Lower leg skin (tissue), 4 donors: ENCODE measurements at regions not wholly inside any gene's neighbourhood (a gene's known extent, or its start where the extent isn't known, plus 50 kb on each side); places are given as distances from the start of the nearest gene placed in this dataset.
A peak's percentile ranks its signal among the peaks of the same experiment; 100 is the strongest.
"Not testable (repeated sequence)": the region's sequence is repeated elsewhere in the genome, so short reads cannot be mapped to it uniquely, and the experiment has no call there.

Experiments
- DNase-seq, 2 donors: peaks; one replicate each; pipeline ENCODE4 v3.0.0-alpha.2; 2019; ENCODE audit warnings: low spot score in 2 of 2
- H3K4me3 ChIP-seq: fragments of 200-600 bp; sonication (generic); 2 replicates; pipeline ENCODE4 v1.5.1; 2017; ENCODE audit warnings: mild to moderate bottlenecking, low read depth; ENCODE audit not compliant: poor library complexity, severe bottlenecking
- CTCF ChIP-seq, 3 donors: fragments of 450-650 bp; IDR thresholded peaks; one replicate each; pipeline ENCODE4 v1.5.1; 2016; ENCODE audit warnings: antibody characterized with exemption in 3 of 3, mild to moderate bottlenecking in 3 of 3, moderate library complexity in 2 of 3
- POLR2A ChIP-seq, 2 donors: fragments of 450-650 bp; IDR thresholded peaks; one replicate each; pipeline ENCODE4 v1.6.1; 2016 to 2017; ENCODE audit warnings: antibody characterized with exemption in 2 of 2, mild to moderate bottlenecking in 1 of 2, moderate library complexity in 1 of 2
- WGBS, 2 donors: methylation state at CpG; one replicate each; pipeline ENCODE4 v1.1.5; 2018; 5-methylcytosine and 5-hydroxymethylcytosine counted together
- intact Hi-C: fragments of 100-400 bp; cut with DNase I; formaldehyde crosslinking; loops from one replicate; pipeline ENCODE4 v1.15.0; 2023; ENCODE audit warnings: low total_unique reads

- DNase-seq: no peak
- WGBS, 2 donors: 62 to 81% methylated on average over 1 of the region's 1 CpG
- intact Hi-C loops: no loop called here
- no peak overlapping the region for H3K4me3 ChIP-seq
- TF ChIP-seq CTCF (IDR thresholded peaks at IDR 0.05) (no peak), POLR2A (IDR thresholded peaks at IDR 0.05) (no peak)
Measured at GRCh38 chr1:215400741-215401140, 166.4 kb upstream of the KCTD3 start.

- DNase-seq: no peak
- WGBS, 2 donors: 88% methylated on average over 5 of the region's 5 CpGs
- H3K4me3 ChIP-seq: no peak overlapping the region
- TF ChIP-seq CTCF (IDR thresholded peaks at IDR 0.05) (no peak), POLR2A (IDR thresholded peaks at IDR 0.05) (no peak)
- intact Hi-C loops: no loop called here
Measured at GRCh38 chr1:215402147-215402546, 165.0 kb upstream of the KCTD3 start.

GRCh38 chr1:215405211-215405610 lies 161.9 kb upstream of the KCTD3 start:
- no peak overlapping the region for H3K4me3 ChIP-seq
- 82 to 87% methylated on average over 1 of the region's 1 CpG for WGBS, 2 donors
- no peak for DNase-seq
- TF ChIP-seq CTCF (IDR thresholded peaks at IDR 0.05): no peak
- intact Hi-C loops: no loop called here

GRCh38 chr1:215406927-215407326 lies 160.2 kb upstream of the KCTD3 start:
- no peak overlapping the region for H3K4me3 ChIP-seq
- WGBS, 2 donors: 58 to 74% methylated on average over 4 of the region's 4 CpGs
- TF ChIP-seq CTCF (IDR thresholded peaks at IDR 0.05) (no peak), POLR2A (IDR thresholded peaks at IDR 0.05) (no peak)
- intact Hi-C loops: no loop called here
- DNase-seq: no peak

- no peak overlapping the region for H3K4me3 ChIP-seq
- intact Hi-C loops: no loop called here
- TF ChIP-seq CTCF (IDR thresholded peaks at IDR 0.05) (no peak), POLR2A (IDR thresholded peaks at IDR 0.05) (no peak)
- WGBS, 2 donors: 42 to 51% methylated on average over 2 of the region's 2 CpGs
- DNase-seq: peak in 1 of 2 donors; percentile 27
Measured at GRCh38 chr1:215407575-215407974, 159.5 kb upstream of the KCTD3 start.

- intact Hi-C loops, DNase-seq, H3K4me3 ChIP-seq: not testable (repeated sequence)
- WGBS, 2 donors: 94 to 95% methylated on average over 4 of the region's 4 CpGs
Measured at GRCh38 chr1:215409546-215409945, 157.6 kb upstream of the KCTD3 start.

- H3K4me3 ChIP-seq, intact Hi-C loops, DNase-seq: not testable (repeated sequence)
- 89 to 90% methylated on average over 5 of the region's 5 CpGs for WGBS, 2 donors
Measured at GRCh38 chr1:215415521-215415920, 151.6 kb upstream of the KCTD3 start.
